Upper lobe of right lung (tissue), 1 donor: ENCODE measurements at regions not wholly inside any gene's neighbourhood (a gene's known extent, or its start where the extent isn't known, plus 50 kb on each side); places are given as distances from the start of the nearest gene placed in this dataset.
"Not testable (repeated sequence)": the region's sequence is repeated elsewhere in the genome, so short reads cannot be mapped to it uniquely, and the experiment has no call there.

ENCODE experiments used
- ATAC-seq: fragments of 200-7000 bp; cut with Tn5 transposase; one replicate; pipeline ENCODE4 v1.9.1; 2020; ENCODE audit warnings: mild to moderate bottlenecking, moderate library complexity
- DNase-seq: peaks from one replicate; pipeline ENCODE4 v3.0.0-alpha.2; 2020
- H3K27ac ChIP-seq: fragments of 200-600 bp; one replicate; pipeline ENCODE4 v1.8.0; 2022
- H3K27me3 ChIP-seq: fragments of 200-600 bp; one replicate; pipeline ENCODE4 v1.8.0; 2022; ENCODE audit warnings: mild to moderate bottlenecking
- H3K36me3 ChIP-seq: fragments of 200-600 bp; one replicate; pipeline ENCODE4 v1.8.0; 2022
- H3K4me1 ChIP-seq: fragments of 200-600 bp; one replicate; pipeline ENCODE4 v1.8.0; 2022
- H3K4me3 ChIP-seq: fragments of 200-600 bp; one replicate; pipeline ENCODE4 v1.8.0; 2022; ENCODE audit warnings: mild to moderate bottlenecking
- H3K9me3 ChIP-seq: fragments of 200-600 bp; one replicate; pipeline ENCODE4 v1.8.0; 2022
- CTCF ChIP-seq: fragments of 200-600 bp; IDR thresholded peaks from one replicate; pipeline ENCODE4 v1.8.0; 2022; ENCODE audit warnings: antibody characterized with exemption
- intact Hi-C: fragments of 100-400 bp; cut with DNase I; formaldehyde crosslinking; loops from one replicate; pipeline ENCODE4 v1.11.0; 2022
- donor health status: DM: no; HTN: yes; CAD: no; lungs with severe emphysema.

- no peak for DNase-seq
- intact Hi-C loops: no loop called here
- H3K9me3 ChIP-seq: no peaks in the 10 kb centered on the region
These were observed 81.1 kb upstream of the ESRRB start for GRCh38 chr14:76294876-76295275.

GRCh38 chr14:76298896-76299295 lies 77.0 kb upstream of the ESRRB start:
- Histone ChIP-seq H3K27me3 (no peaks in the 10 kb centered on the region), H3K4me3 (no peak overlapping the region), H3K27ac (no peak overlapping the region), H3K9me3 (no peaks in the 10 kb centered on the region), H3K36me3 (no peaks in the 10 kb centered on the region), H3K4me1 (no peaks in the 10 kb centered on the region)
- no peak for DNase-seq
- intact Hi-C loops: no loop called here
- no peak for ATAC-seq
- no peak for TF ChIP-seq CTCF

More at GRCh38 chr14:76294876-76295275, 81.1 kb upstream of the ESRRB start:
- Histone ChIP-seq H3K27me3 (no peaks in the 10 kb centered on the region), H3K27ac (no peak overlapping the region), H3K4me1 (no peaks in the 10 kb centered on the region), H3K4me3 (no peak overlapping the region), H3K36me3 (no peaks in the 10 kb centered on the region)
- TF ChIP-seq CTCF: no peak
- no peak for ATAC-seq

GRCh38 chr14:76303188-76303587 lies 72.7 kb upstream of the ESRRB start:
- H3K27me3 ChIP-seq, H3K4me1 ChIP-seq, H3K4me3 ChIP-seq, H3K9me3 ChIP-seq, intact Hi-C loops, DNase-seq, ATAC-seq, H3K36me3 ChIP-seq, H3K27ac ChIP-seq: not testable (repeated sequence)

GRCh38 chr14:76304536-76305267 lies 71.2 kb upstream of the ESRRB start:
- intact Hi-C loops: no loop called here
- Histone ChIP-seq H3K36me3 (no peaks in the 10 kb centered on the region), H3K27ac (no peak overlapping the region), H3K4me3 (no peak overlapping the region), H3K9me3 (no peaks in the 10 kb centered on the region), H3K4me1 (no peaks in the 10 kb centered on the region), H3K27me3 (no peaks in the 10 kb centered on the region)
- ATAC-seq (no peak), DNase-seq (no peak)
- no peak for TF ChIP-seq CTCF

- intact Hi-C loops: no loop called here
- Histone ChIP-seq H3K27me3 (no peaks in the 10 kb centered on the region), H3K4me3 (no peak overlapping the region), H3K4me1 (no peaks in the 10 kb centered on the region), H3K9me3 (no peaks in the 10 kb centered on the region), H3K36me3 (no peaks in the 10 kb centered on the region), H3K27ac (no peak overlapping the region)
- ATAC-seq (no peak), DNase-seq (no peak)
- no peak for TF ChIP-seq CTCF
These were observed 70.6 kb upstream of the ESRRB start for GRCh38 chr14:76305268-76305826.

GRCh38 chr14:76306131-76306530 lies 69.8 kb upstream of the ESRRB start:
- DNase-seq (no peak), ATAC-seq (no peak)
- Histone ChIP-seq H3K36me3 (no peaks in the 10 kb centered on the region), H3K27ac (no peak overlapping the region), H3K4me3 (no peak overlapping the region), H3K27me3 (no peaks in the 10 kb centered on the region), H3K4me1 (no peaks in the 10 kb centered on the region), H3K9me3 (no peaks in the 10 kb centered on the region)
- intact Hi-C loops: no loop called here
- TF ChIP-seq CTCF: no peak
